BE2C (cell line): ENCODE measurements at regions not wholly inside any gene's neighbourhood (a gene's known extent, or its start where the extent isn't known, plus 50 kb on each side); places are given as distances from the start of the nearest gene placed in this dataset.
"Not testable (repeated sequence)": the region's sequence is repeated elsewhere in the genome, so short reads cannot be mapped to it uniquely, and the experiment has no call there.

Experiments used
- DNase-seq: peaks from one replicate; pipeline ENCODE4 v3.0.0-alpha.2; 2020
- H3K27me3 ChIP-seq: fragments of 250-450 bp; sonication (Bioruptor Pico); 2 replicates; pipeline ENCODE4 v1.5.1; 2020; ENCODE audit warnings: mild to moderate bottlenecking
- H3K36me3 ChIP-seq: fragments of 250-450 bp; sonication (Bioruptor Pico); 2 replicates; pipeline ENCODE4 v1.5.1; 2020; ENCODE audit warnings: mild to moderate bottlenecking
- H3K4me1 ChIP-seq: fragments of 250-450 bp; sonication (Bioruptor Pico); 2 replicates; pipeline ENCODE4 v1.5.1; 2020
- H3K4me3 ChIP-seq: 2 replicates; pipeline ENCODE4 v1.5.1; 2011; ENCODE audit warnings: low read depth, low read length
- H3K9me3 ChIP-seq: fragments of 250-450 bp; sonication (Bioruptor Pico); 2 replicates; pipeline ENCODE4 v1.5.1; 2020
- TF ChIP-seq, protein P1 (sequence below): IDR thresholded peaks from 2 replicates; pipeline ENCODE4 v1.5.1; 2012; ENCODE audit warnings: mild to moderate bottlenecking, low read depth, low read length

DNA sequence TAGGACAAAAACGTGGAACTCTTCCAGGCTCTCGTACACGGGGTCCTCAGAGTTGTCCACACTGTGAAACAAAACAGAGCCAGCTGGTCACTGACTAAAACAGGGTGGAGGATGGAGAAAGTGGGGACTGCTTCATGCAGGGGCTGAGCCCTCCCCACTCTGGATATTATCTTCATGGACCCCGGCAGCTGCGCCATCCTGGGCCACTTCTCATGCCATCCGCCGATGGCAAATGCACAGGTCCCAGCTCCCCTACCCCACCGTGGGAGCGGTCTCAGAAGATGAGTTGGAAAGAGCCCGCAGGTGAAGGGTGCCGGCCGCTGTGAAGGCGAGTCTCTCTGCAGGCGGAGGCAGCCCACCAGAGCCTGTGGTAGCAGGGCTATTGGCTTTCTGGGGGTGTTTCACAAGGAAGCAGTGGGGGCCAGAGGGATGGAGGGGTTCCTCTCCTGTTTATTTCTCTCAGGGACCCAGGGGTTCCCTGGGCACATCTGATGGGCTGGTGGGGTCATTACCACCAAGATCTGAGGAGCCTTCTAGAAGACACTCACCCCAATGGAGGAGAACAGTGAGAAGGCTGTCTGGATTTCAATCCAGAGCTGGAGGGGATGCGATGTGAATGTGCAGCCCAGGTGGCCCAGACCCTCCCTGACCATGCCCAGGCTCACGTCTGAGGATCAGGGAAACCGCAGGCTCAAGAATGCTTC lies 177.3 kb downstream of the KLF13 start:
- H3K36me3 ChIP-seq = no peaks in the 10 kb centered on the region
- no peaks in the 10 kb centered on the region for H3K9me3 ChIP-seq
- H3K4me3 ChIP-seq = no peak overlapping the region
- no peak for DNase-seq
- no peaks in the 10 kb centered on the region; the same call in 1 of the 2 replicates for H3K4me1 ChIP-seq
- H3K27me3 ChIP-seq = no peaks in the 10 kb centered on the region
- TF ChIP-seq, protein P1, sequence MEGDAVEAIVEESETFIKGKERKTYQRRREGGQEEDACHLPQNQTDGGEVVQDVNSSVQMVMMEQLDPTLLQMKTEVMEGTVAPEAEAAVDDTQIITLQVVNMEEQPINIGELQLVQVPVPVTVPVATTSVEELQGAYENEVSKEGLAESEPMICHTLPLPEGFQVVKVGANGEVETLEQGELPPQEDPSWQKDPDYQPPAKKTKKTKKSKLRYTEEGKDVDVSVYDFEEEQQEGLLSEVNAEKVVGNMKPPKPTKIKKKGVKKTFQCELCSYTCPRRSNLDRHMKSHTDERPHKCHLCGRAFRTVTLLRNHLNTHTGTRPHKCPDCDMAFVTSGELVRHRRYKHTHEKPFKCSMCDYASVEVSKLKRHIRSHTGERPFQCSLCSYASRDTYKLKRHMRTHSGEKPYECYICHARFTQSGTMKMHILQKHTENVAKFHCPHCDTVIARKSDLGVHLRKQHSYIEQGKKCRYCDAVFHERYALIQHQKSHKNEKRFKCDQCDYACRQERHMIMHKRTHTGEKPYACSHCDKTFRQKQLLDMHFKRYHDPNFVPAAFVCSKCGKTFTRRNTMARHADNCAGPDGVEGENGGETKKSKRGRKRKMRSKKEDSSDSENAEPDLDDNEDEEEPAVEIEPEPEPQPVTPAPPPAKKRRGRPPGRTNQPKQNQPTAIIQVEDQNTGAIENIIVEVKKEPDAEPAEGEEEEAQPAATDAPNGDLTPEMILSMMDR = no peak

DNA sequence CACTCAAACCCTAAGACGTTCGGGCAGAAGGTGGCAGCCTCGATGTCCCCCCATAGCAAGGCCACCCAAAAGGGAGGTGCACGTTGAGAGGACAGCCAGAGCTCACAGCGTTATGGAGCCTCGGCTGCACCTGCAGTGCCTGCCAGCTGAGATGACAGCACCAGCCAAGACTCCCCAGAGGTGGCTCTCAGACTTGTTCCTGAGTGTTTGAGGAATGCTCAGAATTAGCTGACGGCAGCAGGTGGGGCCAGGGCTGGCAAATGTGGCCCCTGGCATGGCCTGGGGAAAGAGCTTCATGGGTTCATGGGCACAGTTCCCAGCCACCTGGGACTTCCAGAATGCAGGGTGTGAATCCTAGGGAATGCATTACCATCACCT lies 177.8 kb downstream of the KLF13 start:
- H3K9me3 ChIP-seq = no peaks in the 10 kb centered on the region
- no peaks in the 10 kb centered on the region for H3K27me3 ChIP-seq
- no peaks in the 10 kb centered on the region; the same call in 1 of the 2 replicates for H3K4me1 ChIP-seq
- TF ChIP-seq, protein P1 = no peak
- DNase-seq = no peak
- no peak overlapping the region for H3K4me3 ChIP-seq
- no peaks in the 10 kb centered on the region for H3K36me3 ChIP-seq

DNA sequence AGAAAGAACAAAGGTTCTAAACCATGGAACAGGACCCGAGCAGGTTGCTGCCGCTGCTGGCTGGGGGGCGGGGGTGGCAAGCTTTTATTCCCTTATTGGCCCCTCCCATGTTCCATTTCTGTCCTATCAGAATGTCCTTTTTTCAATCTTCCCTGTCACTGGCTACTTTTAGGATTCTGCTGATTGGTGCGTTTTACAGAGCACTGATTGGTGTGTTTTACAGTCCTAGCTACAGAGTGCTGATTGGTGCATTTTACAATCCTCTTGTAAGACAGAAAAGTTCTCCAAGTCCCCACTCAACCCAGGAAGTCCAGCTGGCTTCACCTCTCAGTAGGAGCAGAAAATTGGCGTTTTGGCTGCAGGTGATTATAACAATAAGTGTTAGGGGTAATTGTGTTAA lies 180.9 kb downstream of the KLF13 start:
- H3K4me1 ChIP-seq, DNase-seq, H3K36me3 ChIP-seq, H3K27me3 ChIP-seq, H3K4me3 ChIP-seq, H3K9me3 ChIP-seq: not testable (repeated sequence)

DNA sequence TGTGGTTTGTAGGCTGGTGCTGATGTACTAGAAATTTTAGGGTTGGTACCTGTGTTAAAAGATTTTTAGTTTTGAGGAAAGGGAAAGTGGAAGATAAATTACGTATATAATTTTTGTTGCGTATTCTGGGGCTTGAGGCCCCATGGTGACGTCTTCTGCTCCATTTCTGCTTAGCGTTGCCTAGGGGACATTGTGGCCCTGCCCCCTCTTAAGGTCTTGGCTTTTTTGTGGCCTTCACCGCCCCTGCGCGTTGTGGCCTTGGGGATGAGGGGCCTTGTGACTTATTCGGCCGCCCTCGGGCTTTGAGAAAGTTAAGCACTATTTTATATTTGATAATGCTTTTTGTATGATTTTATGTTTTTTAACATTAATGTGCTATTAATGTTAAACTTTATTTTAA lies 182.0 kb downstream of the KLF13 start:
- DNase-seq = no peak
- TF ChIP-seq, protein P1 = no peak
- H3K27me3 ChIP-seq = peaks cover 5% of the 10 kb centered on the region; the same call in 1 of the 2 replicates
- H3K36me3 ChIP-seq = no peaks in the 10 kb centered on the region
- no peak overlapping the region for H3K4me3 ChIP-seq
- H3K9me3 ChIP-seq = no peaks in the 10 kb centered on the region
- H3K4me1 ChIP-seq = no peaks in the 10 kb centered on the region

DNA sequence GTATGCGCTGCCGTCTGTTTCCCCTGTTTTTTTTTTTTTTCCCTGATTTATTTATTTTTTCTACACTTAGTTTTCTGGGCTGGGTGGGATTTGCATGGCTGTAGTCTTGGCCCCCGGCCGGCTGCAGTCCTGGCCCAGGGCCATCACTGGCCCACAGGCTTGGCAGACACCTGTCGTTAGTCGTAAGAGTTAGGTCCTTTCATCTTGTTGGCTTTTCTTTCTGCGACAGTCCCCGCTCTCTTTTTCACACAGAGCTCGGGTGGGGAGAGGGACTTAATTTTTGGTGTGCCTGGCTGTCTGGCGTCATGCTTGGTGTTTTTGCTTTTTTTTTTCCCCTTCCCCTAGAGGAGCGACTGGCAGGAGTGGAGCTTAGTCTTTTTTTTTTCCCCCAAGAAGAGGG lies 183.4 kb downstream of the KLF13 start:
- Histone ChIP-seq H3K36me3 (no peaks in the 10 kb centered on the region), H3K27me3 (peaks cover 5% of the 10 kb centered on the region; the same call in 1 of the 2 replicates), H3K4me1 (no peaks in the 10 kb centered on the region), H3K9me3 (no peaks in the 10 kb centered on the region), H3K4me3 (no peak overlapping the region)
- no peak for DNase-seq
- TF ChIP-seq, protein P1 = no peak

DNA sequence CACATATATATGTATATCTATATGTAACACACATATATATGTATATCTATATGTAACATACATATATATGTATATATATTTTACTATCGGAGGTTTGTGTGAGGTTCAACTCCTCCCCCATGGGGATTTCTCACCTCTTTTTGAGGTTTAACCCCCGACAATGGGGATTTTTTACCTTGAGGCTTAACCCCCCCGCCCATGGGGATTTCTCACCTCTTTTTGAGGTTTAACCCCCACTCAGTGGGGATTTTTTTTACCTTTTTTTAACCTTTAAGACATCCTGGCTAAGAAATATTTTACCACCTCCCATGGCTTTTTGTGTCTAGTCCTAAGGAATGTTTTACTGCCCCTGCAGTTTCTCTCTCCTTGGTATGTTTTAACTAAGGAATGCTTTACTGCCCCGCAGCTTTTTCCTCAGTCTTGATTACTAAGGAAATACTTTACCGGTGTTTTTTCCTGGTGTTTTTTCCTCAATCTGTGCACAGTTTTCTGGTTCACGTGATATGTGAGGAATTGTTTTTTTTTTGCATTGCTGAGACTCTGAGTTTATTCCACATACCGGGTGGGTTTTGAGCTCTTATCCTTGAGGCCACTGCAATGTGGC lies 185.2 kb downstream of the KLF13 start:
- Histone ChIP-seq H3K4me1 (no peaks in the 10 kb centered on the region), H3K9me3 (no peaks in the 10 kb centered on the region), H3K27me3 (peaks cover 5% of the 10 kb centered on the region; the same call in 1 of the 2 replicates), H3K4me3 (no peak overlapping the region), H3K36me3 (no peaks in the 10 kb centered on the region)
- TF ChIP-seq, protein P1 = no peak
- no peak for DNase-seq
